GM12878 (cell line): ENCODE measurements at regions not wholly inside any gene's neighbourhood (a gene's known extent, or its start where the extent isn't known, plus 50 kb on each side); places are given as distances from the start of the nearest gene placed in this dataset.

Experiments
- ATAC-seq: fragments of 200-7000 bp; cut with Tn5 transposase; 3 replicates; pipeline ENCODE4 v1.9.1; 2020; ENCODE audit warnings: mild to moderate bottlenecking, moderate library complexity
- BruUV-seq: library from RNA; stranded (reverse); fragments of 400-500 nt; replicated peaks from 2 replicates; lab custom pipeline; 2021; lab: Mats Ljungman, UMichigan
- CTCF ChIA-PET: fragments of 300-600 bp; sonication (Branson Sonifier 250); formaldehyde crosslinking; extraction: SDS; loops from one replicate; lab custom pipeline; 2021; ENCODE audit warnings: inconsistent platforms; lab: Yijun Ruan, JAX
- POLR2A ChIA-PET: fragments of 350-600 bp; formaldehyde crosslinking; extraction: SDS; loops from one replicate; lab custom pipeline; 2021; ENCODE audit warnings: inconsistent platforms; lab: Charles Lee
- RAD21 ChIA-PET: fragments of 300-600 bp; sonication (Branson Sonifier 250); formaldehyde crosslinking; loops from one replicate; lab custom pipeline; 2023; ENCODE audit warnings: antibody characterized with exemption; ENCODE audit not compliant: unreplicated experiment; lab: Charles Lee
- SMC1A ChIA-PET: fragments of 300-600 bp; sonication (Branson Sonifier 250); formaldehyde crosslinking; loops from one replicate; lab custom pipeline; 2023; ENCODE audit not compliant: unreplicated experiment, uncharacterized antibody; lab: Charles Lee
- DNase-seq: peaks from one replicate; pipeline ENCODE4 v3.0.0-alpha.2; 2011; ENCODE audit warnings: low read depth, low spot score
- FAIRE-seq: peaks from 3 replicates; lab custom pipeline; 2011; peaks lifted over from hg19 to GRCh38; lab: Jason Lieb, UNC
- H2AFZ ChIP-seq: 2 replicates; pipeline ENCODE4 v1.6.0; 2011; ENCODE audit warnings: low read depth, low read length, control low read depth; ENCODE audit not compliant: control insufficient read depth
- H3K27ac ChIP-seq: 2 replicates; pipeline ENCODE4 v1.5.1; 2011; ENCODE audit warnings: control low read depth; ENCODE audit not compliant: control insufficient read depth, insufficient read depth
- H3K27me3 ChIP-seq, 2 experiments: replicated peaks in 1 of 2; 2 replicates each; pipeline versions ENCODE4 v1.6.0 to v1.6.1; 2011; ENCODE audit warnings: low read length in 1 of 2; ENCODE audit not compliant: control insufficient read depth in 2 of 2, insufficient read depth in 2 of 2
- H3K36me3 ChIP-seq, 2 experiments: 2 replicates each; pipeline ENCODE4 v1.5.1; 2011; ENCODE audit warnings: low read length in 1 of 2; ENCODE audit not compliant: control insufficient read depth in 2 of 2, insufficient read depth in 2 of 2
- H3K4me1 ChIP-seq: 2 replicates; pipeline ENCODE4 v1.6.1; 2011; ENCODE audit warnings: mild to moderate bottlenecking, low read length, moderate library complexity, mixed read lengths; ENCODE audit not compliant: control insufficient read depth, insufficient read depth
- H3K4me2 ChIP-seq: 2 replicates; pipeline ENCODE4 v1.6.0; 2011; ENCODE audit warnings: control low read depth; ENCODE audit not compliant: control insufficient read depth, insufficient read depth
- H3K4me3 ChIP-seq: fragments of 200-600 bp; sonication (generic); 2 replicates; pipeline ENCODE4 v1.5.1; 2016
- H3K79me2 ChIP-seq: 2 replicates; pipeline ENCODE4 v1.6.0; 2011; ENCODE audit warnings: low read length; ENCODE audit not compliant: control insufficient read depth, insufficient read depth
- H3K9ac ChIP-seq: 2 replicates; pipeline ENCODE4 v1.8.0; 2011; ENCODE audit warnings: low read length, control low read depth, mixed read lengths; ENCODE audit not compliant: control insufficient read depth, insufficient read depth
- H3K9me3 ChIP-seq: replicated peaks from 3 replicates; pipeline ENCODE4 v1.5.1; 2011; ENCODE audit warnings: mild to moderate bottlenecking, low read length; ENCODE audit not compliant: control insufficient read depth, insufficient read depth
- H4K20me1 ChIP-seq: 2 replicates; pipeline ENCODE4 v1.6.0; 2011; ENCODE audit not compliant: control insufficient read depth, insufficient read depth
- BCL11A ChIP-seq: IDR thresholded peaks from 2 replicates; pipeline ENCODE4 v1.6.1; 2011; ENCODE audit warnings: low read depth, low read length
- BMI1 ChIP-seq: fragments of 450-650 bp; IDR thresholded peaks from 2 replicates; pipeline ENCODE4 v1.6.1; 2016; ENCODE audit warnings: mild to moderate bottlenecking, moderate library complexity, borderline replicate concordance
- CBX5 ChIP-seq: sonication (generic); IDR thresholded peaks from 2 replicates; pipeline ENCODE4 v1.6.1; 2016; ENCODE audit warnings: low read depth, moderate library complexity, mild to moderate bottlenecking, inconsistent platforms
- NR2C1 ChIP-seq: fragments of 450-650 bp; IDR thresholded peaks from 2 replicates; pipeline ENCODE4 v1.6.1; 2017; ENCODE audit warnings: antibody characterized with exemption, mild to moderate bottlenecking, moderate library complexity
- NR2C2 ChIP-seq: IDR thresholded peaks from 2 replicates; pipeline ENCODE4 v1.6.1; 2011; ENCODE audit warnings: borderline replicate concordance, low read depth; ENCODE audit not compliant: control insufficient read depth, insufficient read length
- POLR2A ChIP-seq: IDR thresholded peaks from 2 replicates; pipeline ENCODE4 v1.6.1; 2011; ENCODE audit warnings: low read depth, mild to moderate bottlenecking, low read length
- POLR2AphosphoS2 ChIP-seq: IDR thresholded peaks from 2 replicates; pipeline ENCODE4 v1.6.1; 2011; ENCODE audit warnings: low read depth, mild to moderate bottlenecking, low read length, improper control_type of control experiment, moderate library complexity
- WGBS: methylation state at CpG from one replicate; pipeline ENCODE4 v1.1.6; 2016; ENCODE audit warnings: low lambda C conversion rate; ENCODE audit not compliant: insufficient replicate concordance, insufficient coverage; ENCODE audit errors: missing lambda C conversion rate; 5-methylcytosine and 5-hydroxymethylcytosine counted together
- in situ Hi-C: fragments of 300-500 bp; cut with MboI; formaldehyde crosslinking; loops from 9 replicates; pipeline ENCODE4 v1.14.3; 2018; ENCODE audit warnings: mixed read lengths
- intact Hi-C: fragments of 100-400 bp; cut with micrococcal nuclease; formaldehyde crosslinking; loops from one replicate; pipeline ENCODE4 v1.14.2; 2022; ENCODE audit not compliant: unreplicated experiment
- TF ChIP-seq, protein P1 (sequence below): fragments of 450-650 bp; IDR thresholded peaks from 2 replicates; pipeline ENCODE4 v1.6.1; 2017; ENCODE audit warnings: mild to moderate bottlenecking, moderate library complexity
- TF ChIP-seq, protein P2 (sequence below): fragments of 450-650 bp; IDR thresholded peaks from 2 replicates; pipeline ENCODE4 v1.6.1; 2018; ENCODE audit warnings: mild to moderate bottlenecking, low read depth, moderate library complexity; ENCODE audit not compliant: partially characterized antibody
- TF ChIP-seq, protein P3 (sequence below): IDR thresholded peaks from 2 replicates; pipeline ENCODE4 v1.6.1; 2012; ENCODE audit warnings: low read length, inconsistent platforms
- TF ChIP-seq, protein P4 (sequence below): IDR thresholded peaks from 2 replicates; pipeline ENCODE4 v1.6.1; 2011; ENCODE audit warnings: mild to moderate bottlenecking, low read depth, low read length, moderate library complexity; ENCODE audit not compliant: insufficient replicate concordance

DNA sequence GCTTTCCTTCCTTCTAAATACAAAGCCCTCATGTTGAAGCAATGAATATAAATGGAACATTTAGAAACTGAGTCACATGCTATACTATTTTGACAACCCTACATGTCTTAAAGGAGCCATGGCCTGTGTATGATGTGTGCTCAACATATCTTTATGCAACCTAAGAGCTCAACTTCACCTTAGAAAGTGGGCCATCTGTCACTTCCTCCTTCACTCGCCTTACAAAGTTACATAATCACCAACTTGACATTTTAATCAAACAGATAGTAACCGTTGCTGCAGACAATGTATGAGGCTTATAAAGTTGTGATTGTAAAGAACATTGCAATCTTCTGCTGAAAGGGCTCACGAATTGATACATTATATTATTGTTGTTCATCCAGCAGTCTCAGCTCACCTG is 163.6 kb downstream of the SERPINI1 start:
- intact Hi-C loops: no loop called here
- FAIRE-seq: no peak
- POLR2A ChIA-PET: no interaction called here

More for the DNA sequence above, 163.6 kb downstream of the SERPINI1 start:
- ChIA-PET CTCF (no interaction called here), RAD21 (no interaction called here), SMC1A (interaction anchor here (1.5 kb wide), 1 partner anchor 17 kb away, joined by 4 read pairs; no protein-coding TSS in a partner anchor)
- TF ChIP-seq POLR2AphosphoS2 (no peak), NR2C1 (no peak), CBX5 (no peak), BCL11A (no peak), NR2C2 (no peak), BMI1 (no peak), POLR2A (no peak)
- TF ChIP-seq, protein P1, sequence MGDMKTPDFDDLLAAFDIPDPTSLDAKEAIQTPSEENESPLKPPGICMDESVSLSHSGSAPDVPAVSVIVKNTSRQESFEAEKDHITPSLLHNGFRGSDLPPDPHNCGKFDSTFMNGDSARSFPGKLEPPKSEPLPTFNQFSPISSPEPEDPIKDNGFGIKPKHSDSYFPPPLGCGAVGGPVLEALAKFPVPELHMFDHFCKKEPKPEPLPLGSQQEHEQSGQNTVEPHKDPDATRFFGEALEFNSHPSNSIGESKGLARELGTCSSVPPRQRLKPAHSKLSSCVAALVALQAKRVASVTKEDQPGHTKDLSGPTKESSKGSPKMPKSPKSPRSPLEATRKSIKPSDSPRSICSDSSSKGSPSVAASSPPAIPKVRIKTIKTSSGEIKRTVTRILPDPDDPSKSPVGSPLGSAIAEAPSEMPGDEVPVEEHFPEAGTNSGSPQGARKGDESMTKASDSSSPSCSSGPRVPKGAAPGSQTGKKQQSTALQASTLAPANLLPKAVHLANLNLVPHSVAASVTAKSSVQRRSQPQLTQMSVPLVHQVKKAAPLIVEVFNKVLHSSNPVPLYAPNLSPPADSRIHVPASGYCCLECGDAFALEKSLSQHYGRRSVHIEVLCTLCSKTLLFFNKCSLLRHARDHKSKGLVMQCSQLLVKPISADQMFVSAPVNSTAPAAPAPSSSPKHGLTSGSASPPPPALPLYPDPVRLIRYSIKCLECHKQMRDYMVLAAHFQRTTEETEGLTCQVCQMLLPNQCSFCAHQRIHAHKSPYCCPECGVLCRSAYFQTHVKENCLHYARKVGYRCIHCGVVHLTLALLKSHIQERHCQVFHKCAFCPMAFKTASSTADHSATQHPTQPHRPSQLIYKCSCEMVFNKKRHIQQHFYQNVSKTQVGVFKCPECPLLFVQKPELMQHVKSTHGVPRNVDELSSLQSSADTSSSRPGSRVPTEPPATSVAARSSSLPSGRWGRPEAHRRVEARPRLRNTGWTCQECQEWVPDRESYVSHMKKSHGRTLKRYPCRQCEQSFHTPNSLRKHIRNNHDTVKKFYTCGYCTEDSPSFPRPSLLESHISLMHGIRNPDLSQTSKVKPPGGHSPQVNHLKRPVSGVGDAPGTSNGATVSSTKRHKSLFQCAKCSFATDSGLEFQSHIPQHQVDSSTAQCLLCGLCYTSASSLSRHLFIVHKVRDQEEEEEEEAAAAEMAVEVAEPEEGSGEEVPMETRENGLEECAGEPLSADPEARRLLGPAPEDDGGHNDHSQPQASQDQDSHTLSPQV: no peak
- TF ChIP-seq, protein P2, sequence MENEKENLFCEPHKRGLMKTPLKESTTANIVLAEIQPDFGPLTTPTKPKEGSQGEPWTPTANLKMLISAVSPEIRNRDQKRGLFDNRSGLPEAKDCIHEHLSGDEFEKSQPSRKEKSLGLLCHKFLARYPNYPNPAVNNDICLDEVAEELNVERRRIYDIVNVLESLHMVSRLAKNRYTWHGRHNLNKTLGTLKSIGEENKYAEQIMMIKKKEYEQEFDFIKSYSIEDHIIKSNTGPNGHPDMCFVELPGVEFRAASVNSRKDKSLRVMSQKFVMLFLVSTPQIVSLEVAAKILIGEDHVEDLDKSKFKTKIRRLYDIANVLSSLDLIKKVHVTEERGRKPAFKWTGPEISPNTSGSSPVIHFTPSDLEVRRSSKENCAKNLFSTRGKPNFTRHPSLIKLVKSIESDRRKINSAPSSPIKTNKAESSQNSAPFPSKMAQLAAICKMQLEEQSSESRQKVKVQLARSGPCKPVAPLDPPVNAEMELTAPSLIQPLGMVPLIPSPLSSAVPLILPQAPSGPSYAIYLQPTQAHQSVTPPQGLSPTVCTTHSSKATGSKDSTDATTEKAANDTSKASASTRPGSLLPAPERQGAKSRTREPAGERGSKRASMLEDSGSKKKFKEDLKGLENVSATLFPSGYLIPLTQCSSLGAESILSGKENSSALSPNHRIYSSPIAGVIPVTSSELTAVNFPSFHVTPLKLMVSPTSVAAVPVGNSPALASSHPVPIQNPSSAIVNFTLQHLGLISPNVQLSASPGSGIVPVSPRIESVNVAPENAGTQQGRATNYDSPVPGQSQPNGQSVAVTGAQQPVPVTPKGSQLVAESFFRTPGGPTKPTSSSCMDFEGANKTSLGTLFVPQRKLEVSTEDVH: no peak
- TF ChIP-seq, protein P3, sequence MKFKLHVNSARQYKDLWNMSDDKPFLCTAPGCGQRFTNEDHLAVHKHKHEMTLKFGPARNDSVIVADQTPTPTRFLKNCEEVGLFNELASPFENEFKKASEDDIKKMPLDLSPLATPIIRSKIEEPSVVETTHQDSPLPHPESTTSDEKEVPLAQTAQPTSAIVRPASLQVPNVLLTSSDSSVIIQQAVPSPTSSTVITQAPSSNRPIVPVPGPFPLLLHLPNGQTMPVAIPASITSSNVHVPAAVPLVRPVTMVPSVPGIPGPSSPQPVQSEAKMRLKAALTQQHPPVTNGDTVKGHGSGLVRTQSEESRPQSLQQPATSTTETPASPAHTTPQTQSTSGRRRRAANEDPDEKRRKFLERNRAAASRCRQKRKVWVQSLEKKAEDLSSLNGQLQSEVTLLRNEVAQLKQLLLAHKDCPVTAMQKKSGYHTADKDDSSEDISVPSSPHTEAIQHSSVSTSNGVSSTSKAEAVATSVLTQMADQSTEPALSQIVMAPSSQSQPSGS: no peak
- TF ChIP-seq, protein P4, sequence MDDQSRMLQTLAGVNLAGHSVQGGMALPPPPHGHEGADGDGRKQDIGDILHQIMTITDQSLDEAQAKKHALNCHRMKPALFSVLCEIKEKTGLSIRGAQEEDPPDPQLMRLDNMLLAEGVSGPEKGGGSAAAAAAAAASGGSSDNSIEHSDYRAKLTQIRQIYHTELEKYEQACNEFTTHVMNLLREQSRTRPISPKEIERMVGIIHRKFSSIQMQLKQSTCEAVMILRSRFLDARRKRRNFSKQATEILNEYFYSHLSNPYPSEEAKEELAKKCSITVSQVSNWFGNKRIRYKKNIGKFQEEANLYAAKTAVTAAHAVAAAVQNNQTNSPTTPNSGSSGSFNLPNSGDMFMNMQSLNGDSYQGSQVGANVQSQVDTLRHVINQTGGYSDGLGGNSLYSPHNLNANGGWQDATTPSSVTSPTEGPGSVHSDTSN: no peak
- Histone ChIP-seq H3K27ac (no peak overlapping the region), H3K4me1 (no peaks in the 10 kb centered on the region), H3K4me2 (no peak overlapping the region), H4K20me1 (no peaks in the 10 kb centered on the region), H3K36me3 (no peaks in the 10 kb centered on the region), H3K9me3 (no peaks in the 10 kb centered on the region), H2AFZ (no peak overlapping the region), H3K27me3 (no peaks in the 10 kb centered on the region), H3K4me3 (no peak overlapping the region), H3K79me2 (no peaks in the 10 kb centered on the region), H3K9ac (no peak overlapping the region)
- no peak for ATAC-seq
- 0% methylated on average over 3 of the region's 3 CpGs for WGBS
- no peak for DNase-seq
- no TSS peak for BruUV-seq
- in situ Hi-C loops: loop anchor here (10.0 kb wide), 1 partner anchor 494 kb away; no protein-coding TSS in a partner anchor
